A549 (cell line): ENCODE measurements at regions not wholly inside any gene's neighbourhood (a gene's known extent, or its start where the extent isn't known, plus 50 kb on each side); places are given as distances from the start of the nearest gene placed in this dataset.

Experiments used
- ATAC-seq, 2 experiments: fragments of 200-7000 bp in 1 of 2; fragments of >200 bp in 1 of 2; cut with Nextera tagmentation in 1 of 2; cut with Tn5 transposase in 1 of 2; 3 replicates each; pipeline versions ENCODE4 v1.8.0 to v1.9.1; 2018 to 2020; ENCODE audit warnings: mild to moderate bottlenecking in 1 of 2, moderate library complexity in 1 of 2
- CTCF ChIA-PET: fragments of 300-600 bp; sonication (Branson Sonifier 250); formaldehyde crosslinking; extraction: SDS; loops from one replicate; lab custom pipeline; 2021; ENCODE audit warnings: antibody characterized with exemption, inconsistent platforms; lab: Yijun Ruan, JAX
- POLR2A ChIA-PET: fragments of 350-600 bp; formaldehyde crosslinking; extraction: SDS; loops from one replicate; lab custom pipeline; 2021; ENCODE audit warnings: antibody characterized with exemption, inconsistent platforms; lab: Yijun Ruan, JAX
- DNase-seq, 2 experiments: peaks; one replicate each; pipeline versions ENCODE4 v3.0.0 to v3.0.0-alpha.2; 2011 to 2016; ENCODE audit warnings: low read depth in 1 of 2, low spot score in 1 of 2
- FAIRE-seq: peaks from 2 replicates; lab custom pipeline; 2011; peaks lifted over from hg19 to GRCh38; lab: Jason Lieb, UNC
- H3K27ac ChIP-seq, 2 experiments: fragments of >200 bp; sonication (Bioruptor Twin); formaldehyde crosslinking; 3 replicates each; pipeline ENCODE4 v1.5.1; 2016 to 2017
- H3K4me1 ChIP-seq: fragments of >200 bp; sonication (Bioruptor Twin); formaldehyde crosslinking; 3 replicates; pipeline ENCODE4 v1.6.1; 2016
- H3K4me2 ChIP-seq: fragments of >200 bp; sonication (Bioruptor Twin); formaldehyde crosslinking; 3 replicates; pipeline ENCODE4 v1.6.1; 2016
- H3K4me3 ChIP-seq: fragments of >200 bp; sonication (Bioruptor Twin); formaldehyde crosslinking; 3 replicates; pipeline ENCODE4 v1.5.1; 2016
- H3K9me3 ChIP-seq: fragments of >200 bp; sonication (Bioruptor Twin); formaldehyde crosslinking; 3 replicates; pipeline ENCODE4 v1.6.1; 2016
- CBX2 ChIP-seq: fragments of 200-600 bp; sonication (generic); IDR thresholded peaks from 2 replicates; pipeline ENCODE4 v1.6.1; 2016; ENCODE audit warnings: low read depth, mild to moderate bottlenecking, borderline replicate concordance
- EHF ChIP-seq: fragments of 250-450 bp; sonication (Bioruptor Pico); IDR thresholded peaks from 2 replicates; pipeline ENCODE4 v1.5.0; 2020; ENCODE audit warnings: mild to moderate bottlenecking
- FOSB ChIP-seq: fragments of 250-450 bp; sonication (Bioruptor Pico); IDR thresholded peaks from 2 replicates; pipeline ENCODE4 v1.5.0; 2020; ENCODE audit warnings: mild to moderate bottlenecking, moderate library complexity
- FOXS1 ChIP-seq: fragments of 250-450 bp; sonication (Bioruptor Pico); IDR thresholded peaks from 2 replicates; pipeline ENCODE4 v1.5.0; 2020; ENCODE audit warnings: mild to moderate bottlenecking, moderate library complexity
- HOXB5 ChIP-seq: fragments of 250-450 bp; sonication (Bioruptor Pico); IDR thresholded peaks from 2 replicates; pipeline ENCODE4 v1.5.0; 2020; ENCODE audit warnings: mild to moderate bottlenecking, moderate library complexity
- JUN ChIP-seq, 2 experiments: fragments of >200 bp; sonication (Bioruptor Twin); formaldehyde crosslinking; IDR thresholded peaks; 2 replicates in 1 of 2; 3 replicates in 1 of 2; pipeline ENCODE4 v1.6.1; 2016 to 2017
- JUNB ChIP-seq: fragments of >200 bp; sonication (Bioruptor Twin); formaldehyde crosslinking; IDR thresholded peaks from 2 replicates; pipeline ENCODE4 v1.6.1; 2016
- KDM1A ChIP-seq: fragments of 200-600 bp; sonication (generic); IDR thresholded peaks from 2 replicates; pipeline ENCODE4 v1.6.1; 2016; ENCODE audit warnings: low read depth, mild to moderate bottlenecking
- MAZ ChIP-seq: fragments of 150-350 bp; IDR thresholded peaks from 2 replicates; pipeline ENCODE4 v1.6.1; 2014; ENCODE audit warnings: antibody characterized with exemption, low read depth, low read length, borderline replicate concordance
- MYC ChIP-seq: IDR thresholded peaks from 2 replicates; pipeline ENCODE4 v1.6.1; 2012; ENCODE audit warnings: mild to moderate bottlenecking, inconsistent platforms, low read length, improper control_type of control experiment, borderline replicate concordance
- RAD21 ChIP-seq, 2 experiments: fragments of >200 bp in 1 of 2; sonication (Bioruptor Twin) in 1 of 2; formaldehyde crosslinking in 1 of 2; IDR thresholded peaks in 1 of 2; conservative IDR thresholded peaks in 1 of 2; 2 replicates in 1 of 2; 3 replicates in 1 of 2; pipeline ENCODE4 v1.6.1; 2012 to 2018; ENCODE audit warnings: inconsistent platforms in 1 of 2
- SMC3 ChIP-seq: fragments of >200 bp; sonication (Bioruptor Twin); formaldehyde crosslinking; IDR thresholded peaks from 3 replicates; pipeline ENCODE4 v1.6.1; 2018; ENCODE audit warnings: inconsistent platforms
- TP53 ChIP-seq: fragments of 250-450 bp; sonication (Bioruptor Pico); IDR thresholded peaks from 2 replicates; pipeline ENCODE4 v1.5.0; 2021; ENCODE audit warnings: mild to moderate bottlenecking, moderate library complexity
- WGBS: methylation state at CpG from one replicate; pipeline ENCODE4 v1.1.6; 2017; ENCODE audit errors: missing lambda C conversion rate; 5-methylcytosine and 5-hydroxymethylcytosine counted together
- TF ChIP-seq, protein P1 (sequence below): fragments of >200 bp; sonication (Bioruptor Twin); formaldehyde crosslinking; IDR thresholded peaks from 3 replicates; pipeline ENCODE4 v1.5.1; 2016
- TF ChIP-seq, protein P2 (sequence below): fragments of 250-450 bp; sonication (Bioruptor Pico); IDR thresholded peaks from 2 replicates; pipeline ENCODE4 v1.5.0; 2021; ENCODE audit warnings: mild to moderate bottlenecking, moderate library complexity, borderline replicate concordance
- TF ChIP-seq, protein P3 (sequence below): fragments of 250-450 bp; sonication (Bioruptor Pico); IDR thresholded peaks from 2 replicates; pipeline ENCODE4 v1.5.0; 2020; ENCODE audit warnings: low read depth, mild to moderate bottlenecking, moderate library complexity
- TF ChIP-seq, protein P4 (sequence below): fragments of >200 bp; sonication (Bioruptor Twin); formaldehyde crosslinking; IDR thresholded peaks from 3 replicates; pipeline ENCODE4 v1.6.1; 2016
- TF ChIP-seq, protein P5 (sequence below): fragments of 450-650 bp; IDR thresholded peaks from 2 replicates; pipeline ENCODE4 v1.6.1; 2014; ENCODE audit warnings: antibody characterized with exemption
- TF ChIP-seq, protein P6 (sequence below): IDR thresholded peaks from 2 replicates; pipeline ENCODE4 v1.6.1; 2012; ENCODE audit warnings: low read depth, borderline replicate concordance
- TF ChIP-seq, protein P7 (sequence below): IDR thresholded peaks from 2 replicates; pipeline ENCODE4 v1.6.1; 2012

DNA sequence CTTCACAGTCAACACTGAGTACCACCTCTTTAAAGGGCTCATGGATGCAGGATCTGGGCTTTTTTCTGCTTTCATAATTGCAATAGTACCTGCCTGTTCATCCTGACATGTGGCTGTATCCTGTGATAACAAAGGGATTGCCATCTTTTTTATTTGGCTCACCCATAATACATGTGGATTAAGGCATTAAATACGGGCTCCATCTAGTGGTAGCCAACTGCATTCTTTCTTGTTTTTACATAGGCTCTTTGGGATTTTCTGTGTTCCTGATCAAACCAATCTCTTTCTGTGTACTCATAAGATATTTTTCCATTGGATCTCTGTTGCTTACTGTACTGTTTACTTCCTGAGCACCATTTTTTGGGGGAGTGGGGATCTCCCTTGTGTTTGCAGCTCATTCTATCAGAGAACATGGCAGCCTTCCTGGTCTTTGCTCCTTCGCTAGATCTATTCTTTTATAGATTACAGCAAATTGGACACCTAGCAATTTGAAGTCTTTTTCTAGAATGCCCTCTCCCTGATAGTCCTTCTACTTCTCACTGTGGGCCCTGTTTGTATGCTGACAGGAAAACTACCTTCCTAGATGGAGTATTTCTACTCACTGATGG, 723.4 kb upstream of the MDGA2 start:
- TF ChIP-seq, protein P1, sequence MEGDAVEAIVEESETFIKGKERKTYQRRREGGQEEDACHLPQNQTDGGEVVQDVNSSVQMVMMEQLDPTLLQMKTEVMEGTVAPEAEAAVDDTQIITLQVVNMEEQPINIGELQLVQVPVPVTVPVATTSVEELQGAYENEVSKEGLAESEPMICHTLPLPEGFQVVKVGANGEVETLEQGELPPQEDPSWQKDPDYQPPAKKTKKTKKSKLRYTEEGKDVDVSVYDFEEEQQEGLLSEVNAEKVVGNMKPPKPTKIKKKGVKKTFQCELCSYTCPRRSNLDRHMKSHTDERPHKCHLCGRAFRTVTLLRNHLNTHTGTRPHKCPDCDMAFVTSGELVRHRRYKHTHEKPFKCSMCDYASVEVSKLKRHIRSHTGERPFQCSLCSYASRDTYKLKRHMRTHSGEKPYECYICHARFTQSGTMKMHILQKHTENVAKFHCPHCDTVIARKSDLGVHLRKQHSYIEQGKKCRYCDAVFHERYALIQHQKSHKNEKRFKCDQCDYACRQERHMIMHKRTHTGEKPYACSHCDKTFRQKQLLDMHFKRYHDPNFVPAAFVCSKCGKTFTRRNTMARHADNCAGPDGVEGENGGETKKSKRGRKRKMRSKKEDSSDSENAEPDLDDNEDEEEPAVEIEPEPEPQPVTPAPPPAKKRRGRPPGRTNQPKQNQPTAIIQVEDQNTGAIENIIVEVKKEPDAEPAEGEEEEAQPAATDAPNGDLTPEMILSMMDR: peak; percentile 46
- TF ChIP-seq SMC3 (0 out of 3 replicates have a peak, but pooled peaks have one; percentile 17), CBX2 (no peak), RAD21 (conservative IDR thresholded peaks at IDR 0.05 in 1 of 2, IDR thresholded peaks at IDR 0.05 in 1 of 2) (peak; percentile 44 to 61; a peak in 3 of 5 replicates)
- TF ChIP-seq, protein P2, sequence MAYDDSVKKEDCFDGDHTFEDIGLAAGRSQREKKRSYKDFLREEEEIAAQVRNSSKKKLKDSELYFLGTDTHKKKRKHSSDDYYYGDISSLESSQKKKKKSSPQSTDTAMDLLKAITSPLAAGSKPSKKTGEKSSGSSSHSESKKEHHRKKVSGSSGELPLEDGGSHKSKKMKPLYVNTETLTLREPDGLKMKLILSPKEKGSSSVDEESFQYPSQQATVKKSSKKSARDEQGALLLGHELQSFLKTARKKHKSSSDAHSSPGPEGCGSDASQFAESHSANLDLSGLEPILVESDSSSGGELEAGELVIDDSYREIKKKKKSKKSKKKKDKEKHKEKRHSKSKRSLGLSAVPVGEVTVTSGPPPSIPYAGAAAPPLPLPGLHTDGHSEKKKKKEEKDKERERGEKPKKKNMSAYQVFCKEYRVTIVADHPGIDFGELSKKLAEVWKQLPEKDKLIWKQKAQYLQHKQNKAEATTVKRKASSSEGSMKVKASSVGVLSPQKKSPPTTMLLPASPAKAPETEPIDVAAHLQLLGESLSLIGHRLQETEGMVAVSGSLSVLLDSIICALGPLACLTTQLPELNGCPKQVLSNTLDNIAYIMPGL (CRISPR knock-in tag): no peak
- DNase-seq: peak; percentile 3 to 51
- Histone ChIP-seq H3K27ac (no peak overlapping the region), H3K4me3 (no peak overlapping the region), H3K9me3 (no peaks in the 10 kb centered on the region), H3K4me2 (no peak overlapping the region), H3K4me1 (no peaks in the 10 kb centered on the region)
- 7% methylated on average over 2 of the region's 2 CpGs for WGBS
- ChIA-PET POLR2A (no interaction called here), CTCF (interaction anchor here (1.9 kb wide), 1 partner anchor 11 kb away, joined by 4 read pairs; no protein-coding TSS in a partner anchor)
- peak in 1 of 2 experiments; percentile 62; a peak in 2 of 6 replicates for ATAC-seq
- FAIRE-seq: no peak

DNA sequence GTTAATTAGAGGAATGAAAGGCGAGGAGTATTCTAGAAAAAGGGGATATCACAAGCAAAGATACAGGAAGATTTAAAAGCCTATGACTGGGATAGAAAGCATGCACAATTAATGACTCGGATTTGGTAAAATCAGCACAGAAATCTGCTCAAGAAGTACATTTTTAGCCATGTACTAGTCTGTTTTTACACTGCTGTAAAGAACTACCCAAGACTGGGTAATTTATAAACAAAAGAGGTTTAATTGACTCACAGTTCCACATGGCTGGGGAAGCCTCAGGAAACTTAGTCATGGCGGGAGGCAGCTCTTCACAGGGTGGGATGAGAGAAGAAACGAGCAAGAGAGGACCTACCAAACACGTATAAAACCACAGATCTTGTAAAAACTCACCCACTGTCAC, 716.3 kb upstream of the MDGA2 start:
- CTCF ChIA-PET: no interaction called here
- DNase-seq: no peak
- TF ChIP-seq KDM1A (no peak), EHF (CRISPR knock-in tag) (no peak), HOXB5 (CRISPR knock-in tag) (no peak), CBX2 (no peak), TP53 (CRISPR knock-in tag) (no peak), JUNB (no peak)
- TF ChIP-seq, protein P3, sequence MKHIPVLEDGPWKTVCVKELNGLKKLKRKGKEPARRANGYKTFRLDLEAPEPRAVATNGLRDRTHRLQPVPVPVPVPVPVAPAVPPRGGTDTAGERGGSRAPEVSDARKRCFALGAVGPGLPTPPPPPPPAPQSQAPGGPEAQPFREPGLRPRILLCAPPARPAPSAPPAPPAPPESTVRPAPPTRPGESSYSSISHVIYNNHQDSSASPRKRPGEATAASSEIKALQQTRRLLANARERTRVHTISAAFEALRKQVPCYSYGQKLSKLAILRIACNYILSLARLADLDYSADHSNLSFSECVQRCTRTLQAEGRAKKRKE (CRISPR knock-in tag): no peak
- TF ChIP-seq, all 56 proteins: peak for 0

DNA sequence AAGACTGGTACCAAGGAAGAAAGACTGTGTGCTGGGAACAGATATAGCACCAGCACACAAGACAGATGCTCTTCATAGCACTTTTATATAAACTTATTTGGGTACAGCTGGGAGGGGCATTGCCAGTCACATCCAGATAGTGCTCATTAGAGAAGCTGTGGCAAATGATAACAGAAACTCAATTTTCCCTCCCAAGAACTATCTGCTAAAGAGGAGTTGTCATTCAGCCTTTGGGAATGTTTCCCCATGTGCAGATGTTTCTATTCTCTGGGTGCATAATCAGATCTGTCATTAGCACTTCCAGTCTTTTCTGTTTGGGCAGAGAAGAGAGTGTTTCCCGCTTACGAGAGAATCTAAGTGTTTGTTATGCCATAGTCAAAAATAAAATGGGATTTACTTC, 714.9 kb upstream of the MDGA2 start:
- WGBS: 31% methylated on average over 2 of the region's 2 CpGs
- Histone ChIP-seq H3K27ac (no peak overlapping the region), H3K9me3 (no peaks in the 10 kb centered on the region), H3K4me1 (no peaks in the 10 kb centered on the region), H3K4me2 (no peak overlapping the region), H3K4me3 (no peak overlapping the region)
- no peak for DNase-seq
- ChIA-PET CTCF (no interaction called here), POLR2A (no interaction called here)
- no peak for FAIRE-seq
- no peak for ATAC-seq
- TF ChIP-seq, protein P4, sequence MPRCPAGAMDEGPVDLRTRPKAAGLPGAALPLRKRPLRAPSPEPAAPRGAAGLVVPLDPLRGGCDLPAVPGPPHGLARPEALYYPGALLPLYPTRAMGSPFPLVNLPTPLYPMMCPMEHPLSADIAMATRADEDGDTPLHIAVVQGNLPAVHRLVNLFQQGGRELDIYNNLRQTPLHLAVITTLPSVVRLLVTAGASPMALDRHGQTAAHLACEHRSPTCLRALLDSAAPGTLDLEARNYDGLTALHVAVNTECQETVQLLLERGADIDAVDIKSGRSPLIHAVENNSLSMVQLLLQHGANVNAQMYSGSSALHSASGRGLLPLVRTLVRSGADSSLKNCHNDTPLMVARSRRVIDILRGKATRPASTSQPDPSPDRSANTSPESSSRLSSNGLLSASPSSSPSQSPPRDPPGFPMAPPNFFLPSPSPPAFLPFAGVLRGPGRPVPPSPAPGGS: no peak
- no peak for TF ChIP-seq EHF (CRISPR knock-in tag)
- TF ChIP-seq RAD21 (conservative IDR thresholded peaks at IDR 0.05 in 1 of 2, IDR thresholded peaks at IDR 0.05 in 1 of 2): no peak
- TF ChIP-seq, protein P3 (CRISPR knock-in tag): no peak
- TF ChIP-seq SMC3: no peak
- TF ChIP-seq, protein P5, sequence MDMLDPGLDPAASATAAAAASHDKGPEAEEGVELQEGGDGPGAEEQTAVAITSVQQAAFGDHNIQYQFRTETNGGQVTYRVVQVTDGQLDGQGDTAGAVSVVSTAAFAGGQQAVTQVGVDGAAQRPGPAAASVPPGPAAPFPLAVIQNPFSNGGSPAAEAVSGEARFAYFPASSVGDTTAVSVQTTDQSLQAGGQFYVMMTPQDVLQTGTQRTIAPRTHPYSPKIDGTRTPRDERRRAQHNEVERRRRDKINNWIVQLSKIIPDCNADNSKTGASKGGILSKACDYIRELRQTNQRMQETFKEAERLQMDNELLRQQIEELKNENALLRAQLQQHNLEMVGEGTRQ: no peak
- no peak for TF ChIP-seq FOXS1 (CRISPR knock-in tag)
- no peak for TF ChIP-seq MYC
- TF ChIP-seq FOSB (CRISPR knock-in tag): no peak
- TF ChIP-seq, protein P6, sequence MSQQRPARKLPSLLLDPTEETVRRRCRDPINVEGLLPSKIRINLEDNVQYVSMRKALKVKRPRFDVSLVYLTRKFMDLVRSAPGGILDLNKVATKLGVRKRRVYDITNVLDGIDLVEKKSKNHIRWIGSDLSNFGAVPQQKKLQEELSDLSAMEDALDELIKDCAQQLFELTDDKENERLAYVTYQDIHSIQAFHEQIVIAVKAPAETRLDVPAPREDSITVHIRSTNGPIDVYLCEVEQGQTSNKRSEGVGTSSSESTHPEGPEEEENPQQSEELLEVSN: no peak
- TF ChIP-seq, protein P7, sequence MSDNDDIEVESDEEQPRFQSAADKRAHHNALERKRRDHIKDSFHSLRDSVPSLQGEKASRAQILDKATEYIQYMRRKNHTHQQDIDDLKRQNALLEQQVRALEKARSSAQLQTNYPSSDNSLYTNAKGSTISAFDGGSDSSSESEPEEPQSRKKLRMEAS: no peak
- TF ChIP-seq HOXB5 (CRISPR knock-in tag): no peak
- TF ChIP-seq, protein P2 (CRISPR knock-in tag): no peak
- TF ChIP-seq MAZ: no peak
- TF ChIP-seq JUN (IDR thresholded peaks at IDR 0.05): no peak

More for the DNA sequence above, 716.3 kb upstream of the MDGA2 start:
- H3K4me1 ChIP-seq: no peaks in the 10 kb centered on the region
- no peaks in the 10 kb centered on the region for H3K9me3 ChIP-seq
- ATAC-seq (no peak), FAIRE-seq (no peak)
- no peak overlapping the region for H3K4me3 ChIP-seq
- H3K4me2 ChIP-seq: no peak overlapping the region
- POLR2A ChIA-PET: no interaction called here
- WGBS: 2% methylated on average over 5 of the region's 5 CpGs
- H3K27ac ChIP-seq: no peak overlapping the region
